ENCODE measurements at regions not wholly inside any gene's neighbourhood (a gene's known extent, or its start where the extent isn't known, plus 50 kb on each side); places are given as distances from the start of the nearest gene placed in this dataset.

DNA sequence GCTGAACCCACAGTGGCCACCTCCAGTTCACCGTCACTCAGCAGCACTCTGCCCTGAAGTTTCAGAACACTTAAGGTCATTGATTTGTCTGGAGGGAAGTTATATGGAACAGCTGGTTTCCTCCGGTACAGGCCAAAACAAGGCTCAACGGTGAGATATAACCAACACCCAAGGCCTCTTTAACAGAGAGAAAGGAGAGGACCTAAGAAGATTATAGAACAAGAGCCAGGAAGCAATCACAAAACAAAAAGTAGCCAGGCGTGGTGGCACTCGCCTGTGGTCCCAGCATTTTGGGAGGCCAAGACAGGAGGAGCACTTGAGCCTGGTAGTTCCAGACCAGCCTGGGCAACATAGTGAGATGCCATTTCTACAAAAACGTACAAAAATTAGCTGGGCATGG is 290.7 kb downstream of the SKIDA1 start:
- no peaks in the 10 kb centered on the region for H3K4me1 Mint-ChIP-seq
- no peaks in the 10 kb centered on the region for H3K9me3 Mint-ChIP-seq
- no peak overlapping the region for H3K27ac Mint-ChIP-seq
- H3K27me3 Mint-ChIP-seq: peaks cover 9% of the 10 kb centered on the region
- no peak overlapping the region for H3K4me3 Mint-ChIP-seq
- no peak for ATAC-seq (replicated peaks)
- no peaks in the 10 kb centered on the region for H3K36me3 Mint-ChIP-seq (ENCODE audit: low read depth)

DNA sequence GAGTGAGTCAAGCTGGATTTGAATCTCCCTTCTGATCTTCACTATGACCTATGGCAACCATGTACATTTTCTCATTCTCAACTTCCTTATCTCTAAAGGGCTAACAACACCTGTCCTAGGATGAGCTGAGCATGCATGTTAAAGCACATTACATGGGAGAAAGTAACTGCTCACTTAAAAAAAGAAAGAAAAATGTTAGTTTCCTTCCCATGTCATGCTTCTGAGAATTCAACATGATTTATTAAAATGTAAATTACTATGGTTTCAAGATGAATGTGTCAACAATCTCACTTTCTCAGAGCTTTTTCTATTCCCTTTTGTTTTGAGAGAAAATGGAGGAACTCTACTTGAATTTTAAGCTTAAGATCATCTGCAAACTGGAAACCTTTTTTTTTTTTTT is 295.3 kb downstream of the SKIDA1 start:
- ATAC-seq (replicated peaks): no peak
- Mint-ChIP-seq H3K27me3 (peaks cover 14% of the 10 kb centered on the region), H3K9me3 (no peaks in the 10 kb centered on the region), H3K27ac (no peak overlapping the region), H3K4me3 (no peak overlapping the region), H3K4me1 (no peaks in the 10 kb centered on the region), H3K36me3 (ENCODE audit: low read depth) (no peaks in the 10 kb centered on the region)

DNA sequence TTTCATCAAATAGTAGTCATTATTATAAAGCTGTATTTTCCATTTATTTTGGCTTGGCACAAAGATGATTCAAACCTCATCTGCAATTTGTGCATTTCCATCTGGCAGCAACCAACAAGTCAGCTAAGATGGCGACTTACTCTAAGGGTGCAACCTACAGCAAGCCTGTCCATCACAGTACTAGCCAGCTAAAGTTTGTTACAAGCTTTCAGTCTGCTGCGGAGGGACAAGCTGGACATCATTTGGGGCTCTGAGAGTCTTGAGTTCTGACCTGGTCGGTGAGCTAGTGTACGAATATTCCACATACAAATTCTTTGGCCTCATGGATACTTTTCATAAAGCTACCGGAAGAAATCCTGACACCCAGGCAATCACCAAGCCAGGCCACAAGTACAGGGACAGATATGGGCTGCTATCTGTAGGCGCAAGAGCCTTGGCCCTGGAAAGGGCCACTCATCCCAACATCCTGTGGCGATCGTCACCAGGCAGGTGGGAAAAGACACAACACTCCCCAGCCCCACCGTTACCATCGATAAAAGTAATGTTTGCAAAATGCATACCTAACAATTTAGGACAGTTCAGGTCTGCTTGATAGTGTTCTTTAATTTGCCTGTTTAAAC is 307.6 kb downstream of the SKIDA1 start:
- H3K27me3 Mint-ChIP-seq: peaks cover 3% of the 10 kb centered on the region
- H3K9me3 Mint-ChIP-seq: peaks cover 4% of the 10 kb centered on the region
- no peak for ATAC-seq (replicated peaks)
- no peak overlapping the region for H3K4me3 Mint-ChIP-seq
- no peaks in the 10 kb centered on the region for H3K4me1 Mint-ChIP-seq
- no peaks in the 10 kb centered on the region for H3K36me3 Mint-ChIP-seq (ENCODE audit: low read depth)
- no peak overlapping the region for H3K27ac Mint-ChIP-seq

DNA sequence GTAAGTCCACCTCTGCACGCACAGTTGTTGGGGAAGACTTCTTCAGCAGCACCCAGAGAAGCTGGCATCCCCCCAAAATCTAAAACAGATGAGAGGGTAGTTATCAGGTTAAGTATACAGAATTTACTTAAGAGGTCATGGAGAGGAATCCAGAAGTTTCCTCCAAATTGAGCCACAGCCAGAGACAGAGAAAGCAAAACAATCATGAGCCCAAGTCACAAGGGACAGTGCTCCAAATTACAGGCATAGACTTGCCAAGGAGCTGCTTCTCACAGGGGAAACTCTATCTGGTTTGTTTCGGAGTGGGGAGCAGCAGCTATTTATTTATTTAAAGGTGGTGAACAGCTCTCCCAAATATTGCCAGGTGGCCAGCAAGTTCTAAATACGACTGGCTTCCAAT is 308.4 kb downstream of the SKIDA1 start:
- no peaks in the 10 kb centered on the region for H3K4me1 Mint-ChIP-seq
- H3K36me3 Mint-ChIP-seq (ENCODE audit: low read depth): no peaks in the 10 kb centered on the region
- peaks cover 4% of the 10 kb centered on the region for H3K9me3 Mint-ChIP-seq
- no peak for ATAC-seq (replicated peaks)
- H3K27ac Mint-ChIP-seq: no peak overlapping the region
- peaks cover 3% of the 10 kb centered on the region for H3K27me3 Mint-ChIP-seq
- H3K4me3 Mint-ChIP-seq: no peak overlapping the region

DNA sequence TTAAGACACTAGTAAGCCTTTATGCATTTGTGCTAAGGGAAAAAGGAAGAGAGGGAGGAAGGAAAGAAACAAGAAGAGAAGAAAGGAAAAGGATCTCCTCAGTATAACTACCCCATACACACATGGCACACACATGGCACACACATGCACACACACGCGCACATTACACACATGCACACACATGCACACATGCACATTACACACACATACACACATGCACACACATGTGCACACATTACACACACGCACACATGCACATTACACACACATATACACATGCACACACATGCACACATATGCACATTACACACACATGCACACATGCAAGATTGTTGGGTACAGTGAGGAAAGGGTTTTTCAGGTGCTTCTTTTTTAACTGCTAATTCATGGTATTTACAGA is 311.2 kb downstream of the SKIDA1 start:
- H3K36me3 Mint-ChIP-seq (ENCODE audit: low read depth): no peaks in the 10 kb centered on the region
- peaks cover 4% of the 10 kb centered on the region for H3K9me3 Mint-ChIP-seq
- H3K27me3 Mint-ChIP-seq: peaks cover 3% of the 10 kb centered on the region
- H3K4me1 Mint-ChIP-seq: no peaks in the 10 kb centered on the region
- H3K27ac Mint-ChIP-seq: no peak overlapping the region
- no peak for ATAC-seq (replicated peaks)
- H3K4me3 Mint-ChIP-seq: no peak overlapping the region

DNA sequence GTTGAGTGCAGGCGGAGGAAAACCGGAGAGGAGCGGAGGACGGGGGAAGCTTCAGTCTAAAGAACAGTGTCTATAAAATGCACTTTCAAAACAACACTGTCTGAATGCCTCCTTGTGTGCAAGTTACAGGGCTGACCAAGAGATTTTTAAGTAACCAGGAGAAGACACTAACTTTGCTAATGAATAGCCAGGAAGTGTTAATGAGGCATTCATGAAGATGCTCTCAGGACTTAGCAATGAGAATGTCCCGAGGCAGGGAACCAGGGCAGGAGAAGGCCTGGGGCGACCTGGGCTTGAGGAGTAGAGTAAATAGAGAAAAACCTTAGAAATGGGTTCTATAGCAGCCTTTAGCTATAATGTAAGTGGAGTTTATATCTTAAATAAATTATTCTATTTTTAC is 312.1 kb downstream of the SKIDA1 start:
- no peak for ATAC-seq (replicated peaks)
- Mint-ChIP-seq H3K4me1 (no peaks in the 10 kb centered on the region), H3K4me3 (no peak overlapping the region), H3K27me3 (no peaks in the 10 kb centered on the region), H3K27ac (no peak overlapping the region), H3K9me3 (peaks cover under 1% of the 10 kb centered on the region), H3K36me3 (ENCODE audit: low read depth) (no peaks in the 10 kb centered on the region)

DNA sequence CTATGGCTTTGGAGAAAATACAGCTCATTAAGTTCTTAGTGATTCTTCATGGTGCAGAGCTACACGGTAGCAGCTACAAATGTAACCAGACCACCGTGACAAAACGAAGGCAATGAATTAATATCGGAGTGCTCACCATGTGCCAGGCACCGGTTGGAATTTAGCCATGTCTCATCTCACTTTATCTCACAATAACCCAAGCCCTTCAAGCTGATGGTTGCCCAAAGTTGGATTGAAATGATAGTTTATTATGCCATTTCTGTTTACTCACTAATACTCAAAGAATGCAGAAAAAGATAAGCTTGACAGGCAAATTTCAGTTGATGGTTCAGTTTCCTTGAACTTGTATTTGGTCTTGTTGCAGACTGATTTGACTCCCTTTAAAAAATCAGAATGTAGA is 312.6 kb downstream of the SKIDA1 start:
- no peak for ATAC-seq (replicated peaks)
- Mint-ChIP-seq H3K4me3 (no peak overlapping the region), H3K36me3 (ENCODE audit: low read depth) (no peaks in the 10 kb centered on the region), H3K9me3 (peaks cover under 1% of the 10 kb centered on the region), H3K4me1 (no peaks in the 10 kb centered on the region), H3K27ac (no peak overlapping the region), H3K27me3 (peaks cover under 1% of the 10 kb centered on the region)

DNA sequence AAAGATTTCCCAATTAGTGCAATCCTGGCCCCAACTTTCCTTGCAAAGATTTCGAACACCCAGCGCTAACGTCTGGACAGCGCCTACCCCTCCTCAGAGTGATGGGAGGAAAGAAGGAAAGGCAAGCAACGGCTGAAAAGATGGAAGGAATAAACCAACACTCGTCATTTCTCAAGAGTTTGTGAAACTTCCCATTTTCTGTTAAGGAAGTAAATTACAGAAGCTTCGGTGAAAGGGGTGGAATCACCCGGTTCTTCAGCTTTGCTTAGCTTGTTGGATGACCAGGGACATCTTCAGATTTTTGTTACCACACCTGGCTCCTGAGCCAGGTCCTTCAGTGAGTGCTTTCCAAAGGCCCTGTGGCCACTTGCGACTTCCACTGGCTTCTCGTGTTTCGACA is 313.1 kb downstream of the SKIDA1 start:
- peaks cover 4% of the 10 kb centered on the region for H3K27me3 Mint-ChIP-seq
- no peak overlapping the region for H3K27ac Mint-ChIP-seq
- no peaks in the 10 kb centered on the region for H3K4me1 Mint-ChIP-seq
- no peaks in the 10 kb centered on the region for H3K36me3 Mint-ChIP-seq (ENCODE audit: low read depth)
- peaks cover 4% of the 10 kb centered on the region for H3K9me3 Mint-ChIP-seq
- H3K4me3 Mint-ChIP-seq: no peak overlapping the region
- no peak for ATAC-seq (replicated peaks)

DNA sequence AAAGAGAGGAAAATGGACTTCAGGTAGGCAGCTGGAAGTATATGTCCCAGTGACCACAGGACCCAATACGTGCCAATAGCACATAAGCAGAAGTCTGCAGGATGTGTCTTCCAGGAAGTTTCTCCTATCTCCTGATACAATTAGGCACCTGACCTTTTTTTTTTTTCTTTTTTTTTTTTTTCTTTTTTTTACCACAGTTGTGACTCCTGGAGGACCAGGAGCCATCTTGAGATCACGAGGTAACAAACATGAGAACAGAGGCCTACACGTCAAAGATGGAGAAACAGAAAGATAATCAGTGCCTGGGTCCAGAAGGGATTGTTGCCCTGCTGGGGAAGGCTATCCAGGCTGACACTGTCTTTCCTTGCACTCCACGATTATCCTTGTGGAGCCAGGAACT is 312.4 kb upstream of the NEBL start:
- no peak overlapping the region for H3K27ac Mint-ChIP-seq
- ATAC-seq (replicated peaks): no peak
- H3K4me3 Mint-ChIP-seq: no peak overlapping the region
- peaks cover 4% of the 10 kb centered on the region for H3K9me3 Mint-ChIP-seq
- H3K27me3 Mint-ChIP-seq: peaks cover 8% of the 10 kb centered on the region
- no peaks in the 10 kb centered on the region for H3K36me3 Mint-ChIP-seq (ENCODE audit: low read depth)
- no peaks in the 10 kb centered on the region for H3K4me1 Mint-ChIP-seq

DNA sequence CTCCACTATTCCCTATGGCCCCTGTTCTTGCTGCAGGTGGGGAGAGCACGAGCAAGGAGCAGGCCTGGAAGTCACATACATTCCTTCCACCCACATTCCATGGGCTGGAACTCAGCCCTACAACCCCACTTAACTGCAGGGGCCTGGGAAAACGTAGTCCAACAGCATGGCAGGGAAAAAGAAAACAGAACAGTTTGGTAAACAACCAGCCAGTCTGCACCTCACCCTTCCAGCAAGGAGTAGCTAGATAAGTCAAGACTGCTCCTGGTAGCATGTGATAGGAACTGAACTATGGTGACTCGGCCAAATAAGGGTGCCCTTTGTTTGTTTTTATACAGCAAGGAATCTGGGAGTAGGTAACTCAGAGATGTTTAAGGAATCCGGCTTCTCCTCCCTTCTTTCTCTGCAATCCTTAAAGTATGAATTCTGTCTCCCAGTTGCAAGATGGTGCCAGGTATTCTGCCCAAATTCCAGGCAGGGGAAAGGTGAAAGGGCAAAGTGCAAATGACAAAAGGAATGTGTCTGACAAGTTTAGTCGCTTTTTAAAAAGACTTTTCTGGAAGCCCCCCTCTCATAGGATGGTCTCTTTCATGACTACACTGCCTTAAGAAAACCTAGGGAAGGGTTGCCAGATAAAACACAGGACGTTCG is 311.7 kb upstream of the NEBL start:
- Mint-ChIP-seq H3K9me3 (peaks cover 4% of the 10 kb centered on the region), H3K27me3 (peaks cover 12% of the 10 kb centered on the region), H3K4me3 (no peak overlapping the region), H3K4me1 (no peaks in the 10 kb centered on the region), H3K36me3 (ENCODE audit: low read depth) (no peaks in the 10 kb centered on the region), H3K27ac (no peak overlapping the region)
- ATAC-seq (replicated peaks): no peak

DNA sequence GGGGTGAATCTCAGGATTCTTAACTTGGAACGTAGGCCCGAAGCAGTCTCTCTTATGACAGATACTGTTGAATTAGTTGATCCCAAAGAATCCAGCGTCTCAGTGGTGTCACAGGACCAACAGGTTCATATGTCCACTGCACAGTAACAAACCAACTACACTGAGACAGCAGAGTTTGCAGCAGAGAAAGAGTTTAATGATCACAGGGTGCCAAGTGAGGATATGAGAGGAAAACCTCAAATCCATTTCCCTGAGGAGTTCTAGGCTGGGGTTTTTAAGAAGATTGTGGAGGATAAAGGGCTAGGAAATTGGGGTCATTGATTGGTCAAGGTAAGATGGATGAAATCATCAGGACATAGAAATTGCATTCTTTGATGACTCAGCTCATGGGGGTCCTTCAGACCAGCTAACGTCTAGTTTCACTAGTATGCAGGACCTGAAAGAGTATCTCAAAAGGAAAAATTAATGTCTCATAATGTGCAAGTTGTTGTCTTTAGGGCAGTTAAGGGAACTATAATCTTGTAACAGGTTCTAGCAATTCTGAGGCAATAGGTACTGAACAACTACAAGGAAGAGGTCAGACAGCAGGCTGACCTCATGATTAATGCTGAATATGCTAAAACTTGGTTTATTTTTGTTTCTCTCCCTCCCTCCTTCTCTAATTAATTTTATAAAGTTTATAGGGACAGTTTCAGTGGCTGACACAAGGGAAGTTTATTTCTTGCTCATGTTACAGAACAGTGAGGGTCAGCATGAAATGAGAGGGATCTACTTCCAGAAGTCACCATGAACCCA is 310.9 kb upstream of the NEBL start:
- no peak overlapping the region for H3K4me3 Mint-ChIP-seq
- H3K27ac Mint-ChIP-seq: no peak overlapping the region
- no peaks in the 10 kb centered on the region for H3K36me3 Mint-ChIP-seq (ENCODE audit: low read depth)
- peaks cover 4% of the 10 kb centered on the region for H3K9me3 Mint-ChIP-seq
- ATAC-seq (replicated peaks): no peak
- H3K27me3 Mint-ChIP-seq: peaks cover 18% of the 10 kb centered on the region
- H3K4me1 Mint-ChIP-seq: no peaks in the 10 kb centered on the region

DNA sequence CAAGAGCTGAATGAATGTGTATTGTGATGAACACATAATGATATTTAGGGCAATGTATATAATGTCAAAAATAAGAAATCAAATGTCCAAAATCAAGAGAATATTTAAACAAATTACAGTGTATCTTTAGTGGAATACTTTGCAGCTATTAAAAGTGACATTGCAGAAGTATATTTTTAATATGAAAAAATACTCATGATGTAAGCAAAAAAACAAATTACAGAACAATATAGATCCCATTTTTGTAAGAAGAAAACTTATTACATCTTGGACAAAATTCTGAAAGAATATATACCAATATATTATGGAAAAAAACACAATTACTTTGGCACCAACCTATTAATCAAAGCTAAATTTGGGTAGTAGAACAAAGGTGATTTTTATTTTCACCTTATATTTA is 308.2 kb upstream of the NEBL start:
- H3K9me3 Mint-ChIP-seq: peaks cover 7% of the 10 kb centered on the region
- no peak for ATAC-seq (replicated peaks)
- no peak overlapping the region for H3K4me3 Mint-ChIP-seq
- H3K4me1 Mint-ChIP-seq: no peaks in the 10 kb centered on the region
- H3K27me3 Mint-ChIP-seq: peaks cover 25% of the 10 kb centered on the region
- no peaks in the 10 kb centered on the region for H3K36me3 Mint-ChIP-seq (ENCODE audit: low read depth)
- no peak overlapping the region for H3K27ac Mint-ChIP-seq

DNA sequence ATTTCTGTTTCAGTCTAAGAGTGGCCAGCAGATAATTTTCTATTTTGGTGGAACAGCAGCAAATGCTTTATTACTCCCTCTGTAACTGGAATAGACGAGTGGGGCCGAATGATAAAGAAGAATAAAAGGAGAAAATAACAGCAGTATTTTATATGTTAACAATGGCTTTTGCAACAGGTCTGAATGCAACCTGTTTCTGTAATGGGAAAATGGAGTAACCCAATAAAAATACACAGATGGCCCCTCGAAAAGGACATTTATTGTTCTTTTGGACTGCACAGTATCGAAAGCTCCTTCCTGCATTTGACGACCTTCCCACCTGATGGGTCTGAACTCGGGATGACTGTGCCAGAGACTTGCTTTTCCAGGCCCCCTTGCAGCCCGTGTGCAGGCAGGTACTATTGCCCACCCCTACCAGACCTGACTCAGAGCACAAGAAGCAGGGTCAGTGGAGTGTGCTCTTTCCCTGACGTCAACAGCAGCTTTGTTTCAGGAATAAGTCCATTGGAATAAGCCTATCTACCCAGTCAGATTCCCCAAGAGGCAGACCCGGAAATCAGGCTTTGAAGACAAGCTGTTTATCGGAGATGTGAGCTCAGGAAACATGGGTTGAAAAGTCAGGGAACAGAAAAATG is 306.5 kb upstream of the NEBL start:
- no peak for ATAC-seq (replicated peaks)
- H3K27me3 Mint-ChIP-seq: peaks cover 25% of the 10 kb centered on the region
- no peak overlapping the region for H3K4me3 Mint-ChIP-seq
- peaks cover 7% of the 10 kb centered on the region for H3K9me3 Mint-ChIP-seq
- H3K4me1 Mint-ChIP-seq: no peaks in the 10 kb centered on the region
- no peak overlapping the region for H3K27ac Mint-ChIP-seq
- H3K36me3 Mint-ChIP-seq (ENCODE audit: low read depth): no peaks in the 10 kb centered on the region

DNA sequence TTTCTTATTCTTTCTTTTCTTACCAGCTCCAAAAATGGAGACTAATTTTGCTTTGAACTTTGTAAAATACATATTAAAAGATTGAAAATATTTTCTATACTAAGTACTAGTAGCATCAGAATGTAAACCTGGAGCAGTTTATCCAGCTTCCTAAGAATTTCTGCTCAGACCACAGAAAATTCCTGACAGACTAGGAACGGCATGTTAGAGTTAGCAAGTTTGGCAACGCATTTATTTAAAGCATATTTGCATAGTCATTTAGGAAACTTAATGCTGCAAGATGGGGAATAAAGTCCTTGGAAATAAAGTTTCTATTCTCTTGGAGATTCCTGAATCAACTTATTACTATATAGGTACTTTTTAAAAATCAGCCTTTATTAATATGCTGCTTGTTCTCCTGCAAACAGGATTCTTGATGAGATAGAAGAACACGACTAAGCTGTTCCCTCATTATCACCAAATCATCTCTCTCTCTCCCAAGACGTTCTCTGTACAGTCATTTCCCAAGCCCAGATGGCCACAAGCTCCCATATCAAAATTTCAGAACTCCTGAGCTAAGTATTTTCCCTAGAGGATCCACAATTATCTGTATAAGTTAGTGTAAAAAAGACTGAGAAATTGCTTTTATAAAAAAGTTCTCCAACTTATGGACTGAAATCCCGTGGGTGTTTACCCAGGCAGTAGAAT is 305.8 kb upstream of the NEBL start:
- no peak overlapping the region for H3K4me3 Mint-ChIP-seq
- H3K36me3 Mint-ChIP-seq (ENCODE audit: low read depth): no peaks in the 10 kb centered on the region
- no peaks in the 10 kb centered on the region for H3K4me1 Mint-ChIP-seq
- ATAC-seq (replicated peaks): no peak
- H3K27ac Mint-ChIP-seq: no peak overlapping the region
- peaks cover 30% of the 10 kb centered on the region for H3K27me3 Mint-ChIP-seq
- H3K9me3 Mint-ChIP-seq: peaks cover 13% of the 10 kb centered on the region

Data from activated T-helper 17 cell treated with anti-CD3 and anti-CD28 coated beads, Interleukin-2, amount 50 U/mL, for 72 hours (primary cell).